H9 (cell line): ENCODE measurements at regions not wholly inside any gene's neighbourhood (a gene's known extent, or its start where the extent isn't known, plus 50 kb on each side); places are given as distances from the start of the nearest gene placed in this dataset.
A peak's percentile ranks its signal among the peaks of the same experiment; 100 is the strongest.

ENCODE experiments used
- DNase-seq: peaks from one replicate; pipeline ENCODE4 v3.0.0-alpha.2; 2017
- H2AFZ ChIP-seq: one replicate; pipeline ENCODE4 v1.6.1; 2013; ENCODE audit warnings: mild to moderate bottlenecking, low read length, control low read depth, moderate library complexity
- H2AK5ac ChIP-seq: 2 replicates; pipeline ENCODE4 v1.6.1; 2013; ENCODE audit warnings: low read length, control low read depth, mixed read lengths; ENCODE audit not compliant: insufficient read length
- H2BK120ac ChIP-seq: one replicate; pipeline ENCODE4 v1.6.1; 2013; ENCODE audit warnings: low read depth, mild to moderate bottlenecking, low read length, control low read depth, inconsistent platforms; ENCODE audit not compliant: poor library complexity, severe bottlenecking
- H2BK12ac ChIP-seq: 2 replicates; pipeline ENCODE4 v1.6.1; 2013; ENCODE audit warnings: low read length, control low read depth, mixed read lengths, low read depth; ENCODE audit not compliant: insufficient read length
- H2BK15ac ChIP-seq: 2 replicates; pipeline ENCODE4 v1.6.1; 2013; ENCODE audit warnings: low read depth, low read length, control low read depth
- H2BK20ac ChIP-seq: one replicate; pipeline ENCODE4 v1.6.1; 2013; ENCODE audit warnings: low read depth, mild to moderate bottlenecking, low read length, control low read depth, inconsistent platforms; ENCODE audit not compliant: poor library complexity, severe bottlenecking
- H2BK5ac ChIP-seq: 2 replicates; pipeline ENCODE4 v1.6.1; 2013; ENCODE audit warnings: low read length, control low read depth, mixed read lengths; ENCODE audit not compliant: insufficient read length
- H3K14ac ChIP-seq: 2 replicates; pipeline ENCODE4 v1.6.1; 2013; ENCODE audit warnings: low read length, control low read depth; ENCODE audit not compliant: insufficient read depth
- H3K18ac ChIP-seq: 2 replicates; pipeline ENCODE4 v1.6.1; 2013; ENCODE audit warnings: low read depth, mild to moderate bottlenecking, mixed read lengths, low read length, control low read depth; ENCODE audit not compliant: insufficient read length
- H3K23ac ChIP-seq: 2 replicates; pipeline ENCODE4 v1.6.1; 2013; ENCODE audit warnings: low read length, control low read depth, mixed read lengths, low read depth; ENCODE audit not compliant: insufficient read length
- H3K23me2 ChIP-seq: 2 replicates; pipeline ENCODE4 v1.6.1; 2013; ENCODE audit warnings: low read depth, mild to moderate bottlenecking, mixed read lengths, low read length, control low read depth; ENCODE audit not compliant: insufficient read length, poor library complexity, severe bottlenecking
- H3K27ac ChIP-seq: 2 replicates; pipeline ENCODE4 v1.5.1; 2013; ENCODE audit warnings: low read length, control low read depth, mixed read lengths, low read depth; ENCODE audit not compliant: insufficient read length
- H3K27me3 ChIP-seq: 2 replicates; pipeline ENCODE4 v1.6.1; 2013; ENCODE audit warnings: low read length, control low read depth, inconsistent platforms; ENCODE audit not compliant: insufficient read depth
- H3K4ac ChIP-seq: 2 replicates; pipeline ENCODE4 v1.6.1; 2013; ENCODE audit warnings: low read depth, mild to moderate bottlenecking, control low read depth, inconsistent platforms, low read length, moderate library complexity
- H3K4me1 ChIP-seq: 2 replicates; pipeline ENCODE4 v1.6.1; 2013; ENCODE audit warnings: low read length, control low read depth, inconsistent platforms; ENCODE audit not compliant: insufficient read depth
- H3K4me2 ChIP-seq: 2 replicates; pipeline ENCODE4 v1.6.1; 2013; ENCODE audit warnings: low read length, control low read depth, mixed read lengths; ENCODE audit not compliant: insufficient read length, insufficient read depth
- H3K56ac ChIP-seq: 2 replicates; pipeline ENCODE4 v1.6.1; 2013; ENCODE audit warnings: low read depth, mild to moderate bottlenecking, mixed read lengths, low read length, control low read depth; ENCODE audit not compliant: insufficient read length
- H3K79me1 ChIP-seq: 2 replicates; pipeline ENCODE4 v1.6.1; 2013; ENCODE audit warnings: low read depth, mild to moderate bottlenecking, moderate library complexity, low read length, control low read depth, inconsistent platforms; ENCODE audit not compliant: insufficient read depth, poor library complexity, severe bottlenecking
- H3K79me2 ChIP-seq: 2 replicates; pipeline ENCODE4 v1.6.1; 2013; ENCODE audit warnings: low read length, control low read depth, inconsistent platforms; ENCODE audit not compliant: insufficient read depth
- H3K9ac ChIP-seq: 2 replicates; pipeline ENCODE4 v1.6.1; 2013; ENCODE audit warnings: low read length, control low read depth, mixed read lengths; ENCODE audit not compliant: insufficient read length; ENCODE audit errors: extremely low read depth
- H3K9me3 ChIP-seq: one replicate; pipeline ENCODE4 v1.6.1; 2013; ENCODE audit warnings: low read depth, low read length, inconsistent platforms; ENCODE audit not compliant: control insufficient read depth
- H3T11ph ChIP-seq: one replicate; pipeline ENCODE4 v1.6.1; 2013; ENCODE audit warnings: mild to moderate bottlenecking, low read length, control low read depth, inconsistent platforms
- H4K20me1 ChIP-seq: one replicate; pipeline ENCODE4 v1.6.1; 2013; ENCODE audit not compliant: control insufficient read depth, insufficient read length, insufficient read depth
- H4K5ac ChIP-seq: 2 replicates; pipeline ENCODE4 v1.6.1; 2013; ENCODE audit warnings: low read depth, mild to moderate bottlenecking, mixed read lengths, low read length, control low read depth; ENCODE audit not compliant: insufficient read length
- H4K8ac ChIP-seq: replicated peaks from 2 replicates; pipeline ENCODE4 v1.6.1; 2013; ENCODE audit warnings: low read length, control low read depth, mixed read lengths, low read depth; ENCODE audit not compliant: insufficient read length
- H4K91ac ChIP-seq: 2 replicates; pipeline ENCODE4 v1.6.1; 2013; ENCODE audit warnings: low read depth, mild to moderate bottlenecking, moderate library complexity, mixed read lengths, low read length, control low read depth; ENCODE audit not compliant: insufficient read length
- H3K27ac Mint-ChIP-seq, 3 experiments: 2 replicates in 2 of 3; 3 replicates in 1 of 3; pipeline ENCODE4 v1.8.0; 2020 to 2021; ENCODE audit warnings: mixed read lengths in 3 of 3, mild to moderate bottlenecking in 1 of 3, moderate library complexity in 1 of 3
- H3K27me3 Mint-ChIP-seq: 2 replicates; pipeline ENCODE4 v1.8.0; 2021; ENCODE audit warnings: low read depth, mild to moderate bottlenecking, moderate library complexity, mixed read lengths
- H3K36me3 Mint-ChIP-seq, 3 experiments: 2 replicates in 2 of 3; 3 replicates in 1 of 3; pipeline ENCODE4 v1.8.0; 2020 to 2021; ENCODE audit warnings: low read depth in 3 of 3, mixed read lengths in 3 of 3; ENCODE audit not compliant: insufficient read depth in 1 of 3
- H3K4me1 Mint-ChIP-seq, 2 experiments: 2 replicates each; pipeline ENCODE4 v1.8.0; 2020; ENCODE audit warnings: mixed read lengths in 2 of 2
- H3K4me3 Mint-ChIP-seq, 2 experiments: 2 replicates in 1 of 2; 3 replicates in 1 of 2; pipeline ENCODE4 v1.8.0; 2020 to 2021; ENCODE audit warnings: mild to moderate bottlenecking in 2 of 2, mixed read lengths in 2 of 2, moderate library complexity in 1 of 2
- H3K9me3 Mint-ChIP-seq, 2 experiments: 2 replicates in 1 of 2; 3 replicates in 1 of 2; pipeline ENCODE4 v1.8.0; 2020; ENCODE audit warnings: mild to moderate bottlenecking in 2 of 2, mixed read lengths in 2 of 2, moderate library complexity in 1 of 2
- CTCF ChIP-seq: fragments of 200-600 bp; sonication (generic); conservative IDR thresholded peaks from 3 replicates; pipeline ENCODE4 v1.8.0; 2021; ENCODE audit warnings: antibody characterized with exemption, mild to moderate bottlenecking
- WGBS: extraction: QIAGEN DNeasy Blood & Tissue Kit; methylation state at CpG from one replicate; pipeline ENCODE4 v1.1.7; 2013; ENCODE audit warnings: missing lambda C conversion rate, low lambda C conversion rate, mixed read lengths; ENCODE audit not compliant: insufficient read length; ENCODE audit errors: extremely low coverage; 5-methylcytosine and 5-hydroxymethylcytosine counted together

- Histone ChIP-seq H2BK20ac (no peak overlapping the region), H4K20me1 (no peaks in the 10 kb centered on the region), H3K79me2 (no peaks in the 10 kb centered on the region), H2AK5ac (no peak overlapping the region), H3K4me1 (peaks cover 3% of the 10 kb centered on the region; the same call in 1 of the 2 replicates), H3K9me3 (no peaks in the 10 kb centered on the region), H4K5ac (no peak overlapping the region), H4K91ac (no peak overlapping the region), H3K79me1 (no peaks in the 10 kb centered on the region), H3K23me2 (no peaks in the 10 kb centered on the region), H3K23ac (no peak overlapping the region), H2AFZ (no peak overlapping the region), H2BK120ac (no peak overlapping the region), H2BK12ac (no peak overlapping the region), H3K9ac (no peak overlapping the region), H4K8ac (no peak overlapping the region), H3K4me2 (no peak overlapping the region), H3K27ac (no peak overlapping the region), H3T11ph (no peak overlapping the region), H2BK15ac (no peak overlapping the region), H2BK5ac (no peak overlapping the region), H3K27me3 (no peaks in the 10 kb centered on the region), H3K4ac (no peak overlapping the region), H3K18ac (no peak overlapping the region), H3K56ac (no peak overlapping the region), H3K14ac (no peak overlapping the region)
- H3K9me3 Mint-ChIP-seq: peaks cover 2 to 3% of the 10 kb centered on the region in 2 experiments; a peak in 2 of 5 replicates
- DNase-seq: peak; percentile 46
- H3K4me3 Mint-ChIP-seq: no peak overlapping the region
- no peak for TF ChIP-seq CTCF
- H3K27ac Mint-ChIP-seq: no peak overlapping the region
- peaks cover 5% of the 10 kb centered on the region; the same call in 1 of the 2 replicates for H3K27me3 Mint-ChIP-seq
- H3K4me1 Mint-ChIP-seq: peaks cover 16 to 17% of the 10 kb centered on the region in 2 experiments
- H3K36me3 Mint-ChIP-seq: no peaks in the 10 kb centered on the region
- WGBS: no CpG with 5 or more reads among the region's 5 CpGs
Observed at GRCh38 chr11:11735586-11735985, 106.2 kb upstream of the USP47 start.
